ENCODE measurements at regions not wholly inside any gene's neighbourhood (a gene's known extent, or its start where the extent isn't known, plus 50 kb on each side); places are given as distances from the start of the nearest gene placed in this dataset.

GRCh38 chr12:102781117-102781516, 135.9 kb downstream of the PAH start:
- no peak overlapping the region for H3K27ac Mint-ChIP-seq
- no peak overlapping the region for H3K4me3 Mint-ChIP-seq
- H3K4me1 Mint-ChIP-seq = no peaks in the 10 kb centered on the region
- Histone ChIP-seq H3K9me3 (ENCODE audit: low read length) (no peaks in the 10 kb centered on the region), H3K27ac (ENCODE audit: low read depth, low read length) (no peak overlapping the region), H3K4me1 (ENCODE audit: insufficient read depth, low read length) (no peaks in the 10 kb centered on the region), H3K27me3 (ENCODE audit: insufficient read depth, low read length, poor library complexity, severe bottlenecking) (no peaks in the 10 kb centered on the region), H3K4me3 (ENCODE audit: low read length) (no peak overlapping the region), H3K36me3 (ENCODE audit: insufficient read depth, low read length) (no peaks in the 10 kb centered on the region)
- POLR2A ChIA-PET = no interaction called here
- no peaks in the 10 kb centered on the region for H3K36me3 Mint-ChIP-seq
- DNase-seq = no peak
- H3K27me3 Mint-ChIP-seq = peaks cover under 1 to 7% of the 10 kb centered on the region in 2 donors
- CTCF ChIA-PET = no interaction called here
- peaks cover 0 to 3% (median 0%) of the 10 kb centered on the region in 5 donors for H3K9me3 Mint-ChIP-seq

GRCh38 chr12:102776041-102776440, 141.0 kb downstream of the PAH start:
- no peaks in the 10 kb centered on the region for H3K36me3 ChIP-seq (ENCODE audit: insufficient read depth, low read length)
- no peak for DNase-seq
- Mint-ChIP-seq H3K36me3 (no peaks in the 10 kb centered on the region), H3K27me3 (peaks cover 5% of the 10 kb centered on the region in 2 donors), H3K4me3 (no peak overlapping the region), H3K27ac (no peak overlapping the region), H3K4me1 (no peaks in the 10 kb centered on the region), H3K9me3 (no peaks in the 10 kb centered on the region)
- H3K27me3 ChIP-seq (ENCODE audit: insufficient read depth, low read length, poor library complexity, severe bottlenecking) = no peaks in the 10 kb centered on the region
- ChIA-PET CTCF (no interaction called here), POLR2A (no interaction called here)
- no peaks in the 10 kb centered on the region for H3K4me1 ChIP-seq (ENCODE audit: insufficient read depth, low read length)
- no peak overlapping the region for H3K4me3 ChIP-seq (ENCODE audit: low read length)
- no peaks in the 10 kb centered on the region for H3K9me3 ChIP-seq (ENCODE audit: low read length)
- H3K27ac ChIP-seq (ENCODE audit: low read depth, low read length) = no peak overlapping the region

DNA sequence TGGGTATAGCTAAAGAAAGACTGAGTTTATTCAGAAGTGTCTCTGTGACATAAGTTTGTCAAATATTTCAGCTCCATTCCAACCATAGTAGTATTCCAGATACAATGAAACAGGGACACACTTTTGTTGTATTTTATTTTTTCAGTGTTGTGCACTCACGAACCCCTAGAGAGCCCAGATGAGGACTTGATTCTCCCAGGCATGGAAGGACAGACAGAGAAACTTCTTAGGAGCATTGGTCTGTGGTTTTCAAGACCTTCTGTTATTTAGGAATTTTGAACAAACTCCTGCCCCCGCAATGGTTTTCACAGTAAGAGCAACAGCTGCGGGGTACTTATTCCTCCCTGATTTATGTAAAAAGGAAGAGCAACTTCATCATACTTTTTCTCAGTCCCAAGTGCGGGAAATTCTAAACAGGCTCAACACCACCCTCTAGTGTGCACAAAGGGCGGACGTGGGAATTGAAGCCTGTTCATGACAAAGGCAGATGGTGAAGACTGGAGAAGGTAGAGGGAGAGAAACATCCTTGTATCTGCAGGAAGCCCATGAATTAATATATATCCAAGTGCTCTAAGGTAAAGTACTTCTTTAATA, 147.6 kb downstream of the PAH start:
- H3K4me1 ChIP-seq (ENCODE audit: insufficient read depth, low read length) = no peaks in the 10 kb centered on the region
- POLR2A ChIA-PET = no interaction called here
- H3K9me3 ChIP-seq (ENCODE audit: low read length) = no peaks in the 10 kb centered on the region
- H3K27me3 ChIP-seq (ENCODE audit: insufficient read depth, low read length, poor library complexity, severe bottlenecking) = no peaks in the 10 kb centered on the region
- Mint-ChIP-seq H3K4me1 (no peaks in the 10 kb centered on the region), H3K27ac (no peak overlapping the region), H3K27me3 (peaks cover 7 to 21% of the 10 kb centered on the region in 2 donors), H3K36me3 (no peaks in the 10 kb centered on the region), H3K4me3 (no peak overlapping the region), H3K9me3 (peaks cover 0 to 5% (median 0%) of the 10 kb centered on the region in 5 donors)
- CTCF ChIA-PET = no interaction called here
- H3K27ac ChIP-seq (ENCODE audit: low read depth, low read length) = no peak overlapping the region
- H3K36me3 ChIP-seq (ENCODE audit: insufficient read depth, low read length) = no peaks in the 10 kb centered on the region
- H3K4me3 ChIP-seq (ENCODE audit: low read length) = no peak overlapping the region
- peak in 1 of 5 donors; percentile 47 for DNase-seq

GRCh38 chr12:102766961-102767360, 150.1 kb downstream of the PAH start:
- no peaks in the 10 kb centered on the region for H3K36me3 ChIP-seq (ENCODE audit: insufficient read depth, low read length)
- CTCF ChIA-PET = no interaction called here
- Mint-ChIP-seq H3K27ac (no peak overlapping the region), H3K36me3 (no peaks in the 10 kb centered on the region), H3K27me3 (peaks cover 3 to 16% of the 10 kb centered on the region in 2 donors), H3K4me1 (no peaks in the 10 kb centered on the region), H3K9me3 (peaks cover 0 to 5% (median 0%) of the 10 kb centered on the region in 5 donors), H3K4me3 (no peak overlapping the region)
- no peak overlapping the region for H3K27ac ChIP-seq (ENCODE audit: low read depth, low read length)
- H3K4me3 ChIP-seq (ENCODE audit: low read length) = no peak overlapping the region
- no peaks in the 10 kb centered on the region for H3K4me1 ChIP-seq (ENCODE audit: insufficient read depth, low read length)
- POLR2A ChIA-PET = no interaction called here
- DNase-seq = no peak
- H3K27me3 ChIP-seq (ENCODE audit: insufficient read depth, low read length, poor library complexity, severe bottlenecking) = no peaks in the 10 kb centered on the region
- H3K9me3 ChIP-seq (ENCODE audit: low read length) = no peaks in the 10 kb centered on the region

DNA sequence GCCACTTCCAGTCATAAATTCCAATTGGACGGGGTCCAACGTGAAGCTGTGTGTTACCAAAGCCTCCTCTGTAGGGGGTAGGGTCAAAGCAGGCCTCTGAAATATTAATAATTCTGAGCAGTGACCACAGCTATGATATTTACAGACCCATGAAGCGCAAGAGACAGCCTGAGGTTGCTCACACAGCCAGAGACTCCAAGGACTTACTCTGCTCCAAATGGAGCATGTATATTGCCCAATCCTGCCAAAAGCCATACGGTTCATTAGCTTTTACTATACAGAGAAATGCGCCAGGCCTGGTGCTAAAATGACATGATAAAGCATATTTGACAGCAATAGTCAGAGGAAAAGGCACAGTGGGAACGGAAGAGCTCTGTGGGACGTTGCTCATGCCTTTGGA, 151.3 kb downstream of the PAH start:
- H3K9me3 Mint-ChIP-seq = peaks cover 0 to 5% (median 0%) of the 10 kb centered on the region in 5 donors
- H3K27ac Mint-ChIP-seq = no peak overlapping the region
- H3K4me3 Mint-ChIP-seq = no peak overlapping the region
- no peaks in the 10 kb centered on the region for H3K4me1 Mint-ChIP-seq
- Histone ChIP-seq H3K4me1 (ENCODE audit: insufficient read depth, low read length) (no peaks in the 10 kb centered on the region), H3K36me3 (ENCODE audit: insufficient read depth, low read length) (no peaks in the 10 kb centered on the region), H3K9me3 (ENCODE audit: low read length) (no peaks in the 10 kb centered on the region), H3K27ac (ENCODE audit: low read depth, low read length) (no peak overlapping the region), H3K4me3 (ENCODE audit: low read length) (no peak overlapping the region), H3K27me3 (ENCODE audit: insufficient read depth, low read length, poor library complexity, severe bottlenecking) (no peaks in the 10 kb centered on the region)
- CTCF ChIA-PET = no interaction called here
- H3K27me3 Mint-ChIP-seq = peaks cover 3 to 19% of the 10 kb centered on the region in 2 donors
- H3K36me3 Mint-ChIP-seq = no peaks in the 10 kb centered on the region
- no peak for DNase-seq
- POLR2A ChIA-PET = no interaction called here

DNA sequence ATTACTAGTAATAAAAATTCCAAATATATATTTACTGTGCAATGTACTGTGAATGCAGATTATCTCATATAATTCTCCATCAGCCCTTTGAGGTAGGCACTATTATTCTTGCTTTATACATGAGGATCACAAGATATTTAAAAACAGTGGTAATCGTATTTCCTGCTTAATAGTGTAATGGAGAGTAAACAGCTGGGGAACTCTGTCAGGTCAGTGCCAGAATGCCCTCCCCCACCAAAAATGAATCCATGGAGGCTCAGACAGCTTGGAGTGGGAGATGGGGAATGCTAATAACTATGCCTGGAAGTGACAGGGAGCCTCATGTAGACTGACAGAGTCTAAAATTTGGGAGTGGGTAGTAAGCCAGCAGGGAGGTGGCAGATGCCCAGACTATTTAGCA, 153.6 kb downstream of the PAH start:
- H3K4me3 Mint-ChIP-seq = no peak overlapping the region
- peaks cover 0 to 2% (median 0%) of the 10 kb centered on the region in 5 donors for H3K9me3 Mint-ChIP-seq

GRCh38 chr12:102763061-102763460, 154.0 kb downstream of the PAH start:
- Mint-ChIP-seq H3K36me3 (no peaks in the 10 kb centered on the region), H3K4me1 (no peaks in the 10 kb centered on the region), H3K4me3 (no peak overlapping the region), H3K27ac (no peak overlapping the region), H3K9me3 (peaks cover 0 to 2% (median 0%) of the 10 kb centered on the region in 5 donors), H3K27me3 (peaks cover 2 to 9% of the 10 kb centered on the region in 2 donors)
- Histone ChIP-seq H3K9me3 (ENCODE audit: low read length) (no peaks in the 10 kb centered on the region), H3K4me3 (ENCODE audit: low read length) (no peak overlapping the region), H3K27ac (ENCODE audit: low read depth, low read length) (no peak overlapping the region), H3K4me1 (ENCODE audit: insufficient read depth, low read length) (no peaks in the 10 kb centered on the region), H3K27me3 (ENCODE audit: insufficient read depth, low read length, poor library complexity, severe bottlenecking) (no peaks in the 10 kb centered on the region), H3K36me3 (ENCODE audit: insufficient read depth, low read length) (no peaks in the 10 kb centered on the region)
- ChIA-PET CTCF (no interaction called here), POLR2A (no interaction called here)
- DNase-seq = no peak

More for the DNA sequence above, 153.6 kb downstream of the PAH start:
- no peaks in the 10 kb centered on the region for H3K9me3 ChIP-seq (ENCODE audit: low read length)
- ChIA-PET CTCF (no interaction called here), POLR2A (no interaction called here)
- H3K36me3 ChIP-seq (ENCODE audit: insufficient read depth, low read length) = no peaks in the 10 kb centered on the region
- H3K4me3 ChIP-seq (ENCODE audit: low read length) = no peak overlapping the region
- DNase-seq = no peak
- H3K4me1 ChIP-seq (ENCODE audit: insufficient read depth, low read length) = no peaks in the 10 kb centered on the region
- H3K4me1 Mint-ChIP-seq = no peaks in the 10 kb centered on the region
- H3K27ac Mint-ChIP-seq = no peak overlapping the region
- H3K36me3 Mint-ChIP-seq = no peaks in the 10 kb centered on the region
- H3K27me3 ChIP-seq (ENCODE audit: insufficient read depth, low read length, poor library complexity, severe bottlenecking) = no peaks in the 10 kb centered on the region
- H3K27me3 Mint-ChIP-seq = peaks cover 2 to 9% of the 10 kb centered on the region in 2 donors
- H3K27ac ChIP-seq (ENCODE audit: low read depth, low read length) = no peak overlapping the region

DNA sequence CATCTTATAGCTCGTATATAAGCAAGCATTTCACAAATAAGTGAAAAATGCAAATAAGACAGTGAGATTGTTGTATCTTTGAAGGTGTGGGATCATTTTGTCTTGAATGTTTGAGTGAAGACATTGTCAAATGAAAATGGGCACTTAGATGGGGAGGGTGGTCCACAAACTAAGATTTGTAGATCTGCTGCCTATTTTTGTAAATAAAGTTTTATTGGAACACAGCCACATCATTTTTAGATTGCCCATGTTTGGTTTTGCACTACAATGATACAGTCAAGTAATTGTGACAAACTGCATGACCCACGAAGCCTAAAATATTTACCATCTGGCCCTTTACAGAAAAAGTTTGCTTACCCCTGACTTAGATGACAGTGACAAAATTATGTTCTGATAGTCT, 156.7 kb downstream of the PAH start:
- H3K27me3 Mint-ChIP-seq = peaks cover 0 to 8% of the 10 kb centered on the region in 2 donors
- Histone ChIP-seq H3K4me3 (ENCODE audit: low read length) (no peak overlapping the region), H3K4me1 (ENCODE audit: insufficient read depth, low read length) (no peaks in the 10 kb centered on the region), H3K9me3 (ENCODE audit: low read length) (no peaks in the 10 kb centered on the region), H3K27ac (ENCODE audit: low read depth, low read length) (no peak overlapping the region), H3K36me3 (ENCODE audit: insufficient read depth, low read length) (no peaks in the 10 kb centered on the region), H3K27me3 (ENCODE audit: insufficient read depth, low read length, poor library complexity, severe bottlenecking) (no peaks in the 10 kb centered on the region)
- no peak overlapping the region for H3K27ac Mint-ChIP-seq
- no peak for DNase-seq
- no peak overlapping the region for H3K4me3 Mint-ChIP-seq
- ChIA-PET CTCF (no interaction called here), POLR2A (no interaction called here)
- no peaks in the 10 kb centered on the region for H3K9me3 Mint-ChIP-seq
- H3K4me1 Mint-ChIP-seq = no peaks in the 10 kb centered on the region
- no peaks in the 10 kb centered on the region for H3K36me3 Mint-ChIP-seq

DNA sequence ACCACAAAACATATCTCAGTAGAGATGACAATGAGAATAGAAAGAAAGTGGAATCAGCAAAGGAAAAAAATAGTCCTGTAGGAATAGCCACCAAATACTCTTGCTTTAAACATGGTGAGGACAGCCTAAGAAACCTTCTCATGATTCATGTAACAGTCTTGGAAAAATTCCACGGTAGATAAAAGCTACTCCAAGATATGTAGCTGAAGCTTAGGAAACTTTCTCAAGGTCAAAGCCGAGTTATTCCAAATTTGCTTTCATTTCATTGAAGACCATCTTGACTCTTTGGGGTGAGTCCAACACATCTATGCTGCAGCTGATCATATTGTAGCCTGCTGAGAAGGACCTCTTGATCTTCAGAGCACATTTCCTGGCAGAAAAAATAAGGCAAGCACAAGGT, 157.6 kb downstream of the PAH start:
- H3K9me3 Mint-ChIP-seq = no peaks in the 10 kb centered on the region
- Histone ChIP-seq H3K36me3 (ENCODE audit: insufficient read depth, low read length) (no peaks in the 10 kb centered on the region), H3K27me3 (ENCODE audit: insufficient read depth, low read length, poor library complexity, severe bottlenecking) (no peaks in the 10 kb centered on the region), H3K27ac (ENCODE audit: low read depth, low read length) (no peak overlapping the region), H3K4me1 (ENCODE audit: insufficient read depth, low read length) (no peaks in the 10 kb centered on the region), H3K9me3 (ENCODE audit: low read length) (no peaks in the 10 kb centered on the region), H3K4me3 (ENCODE audit: low read length) (no peak overlapping the region)
- POLR2A ChIA-PET = no interaction called here
- CTCF ChIA-PET = no interaction called here
- no peaks in the 10 kb centered on the region for H3K36me3 Mint-ChIP-seq
- no peak overlapping the region for H3K4me3 Mint-ChIP-seq
- H3K4me1 Mint-ChIP-seq = no peaks in the 10 kb centered on the region
- H3K27ac Mint-ChIP-seq = no peak overlapping the region
- DNase-seq = no peak
- peaks cover 0 to 8% of the 10 kb centered on the region in 2 donors for H3K27me3 Mint-ChIP-seq

Data from CD8-positive, alpha-beta memory T cell (primary cell).